BJ (cell line): ENCODE measurements at regions not wholly inside any gene's neighbourhood (a gene's known extent, or its start where the extent isn't known, plus 50 kb on each side); places are given as distances from the start of the nearest gene placed in this dataset.
"Not testable (repeated sequence)": the region's sequence is repeated elsewhere in the genome, so short reads cannot be mapped to it uniquely, and the experiment has no call there.

Experiments
- CTCF ChIA-PET: fragments of 350-600 bp; formaldehyde crosslinking; extraction: SDS; loops from one replicate; lab custom pipeline; 2021; ENCODE audit warnings: antibody characterized with exemption, inconsistent platforms; lab: Yijun Ruan, JAX
- POLR2A ChIA-PET: fragments of 300-600 bp; sonication (Branson Sonifier 250); formaldehyde crosslinking; extraction: SDS; loops from one replicate; lab custom pipeline; 2021; ENCODE audit warnings: antibody characterized with exemption; lab: Charles Lee
- DNase-seq: peaks from one replicate; pipeline ENCODE4 v3.0.0-alpha.2; 2011; ENCODE audit warnings: low read depth
- H3K27me3 ChIP-seq: 2 replicates; pipeline ENCODE4 v1.6.0; 2011; ENCODE audit warnings: low read length; ENCODE audit not compliant: control insufficient read depth, insufficient read depth
- H3K36me3 ChIP-seq: 2 replicates; pipeline ENCODE4 v1.5.1; 2011; ENCODE audit warnings: low read length; ENCODE audit not compliant: control insufficient read depth, insufficient read depth
- H3K4me3 ChIP-seq: 2 replicates; pipeline ENCODE4 v1.5.1; 2011; ENCODE audit warnings: low read depth, mild to moderate bottlenecking, control low read depth, low read length

DNA sequence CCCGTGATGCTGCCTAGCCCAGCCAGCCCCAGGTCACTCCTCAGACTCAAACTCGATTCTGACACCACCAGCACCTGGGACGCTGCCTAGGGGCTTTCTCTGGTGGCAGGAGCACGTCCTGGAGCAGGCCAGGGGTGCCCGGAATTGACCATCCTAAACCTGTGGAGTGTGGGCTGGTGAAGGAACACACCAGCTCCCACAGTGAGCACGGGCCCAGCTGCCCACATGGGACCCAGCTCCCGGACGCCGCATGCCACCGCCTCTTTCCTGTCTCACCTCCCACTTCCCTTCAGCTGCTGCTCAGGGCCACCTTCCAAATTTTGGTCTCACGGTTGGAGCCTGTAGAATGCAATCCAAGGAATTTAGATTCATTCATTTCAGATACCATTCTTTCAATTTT, 50.4 kb upstream of the TNK2 start:
- CTCF ChIA-PET, DNase-seq, H3K36me3 ChIP-seq, H3K4me3 ChIP-seq, H3K27me3 ChIP-seq, POLR2A ChIA-PET: not testable (repeated sequence)
